A549 (cell line): ENCODE measurements at regions not wholly inside any gene's neighbourhood (a gene's known extent, or its start where the extent isn't known, plus 50 kb on each side); places are given as distances from the start of the nearest gene placed in this dataset.

ENCODE experiments used
- CEBPB ChIP-seq, 2 experiments: fragments of >200 bp in 1 of 2; sonication (Bioruptor Twin) in 1 of 2; formaldehyde crosslinking in 1 of 2; IDR thresholded peaks; 2 replicates each; pipeline ENCODE4 v1.6.1; 2012 to 2016
- EP300 ChIP-seq, 2 experiments: fragments of >200 bp; sonication (Bioruptor Twin); formaldehyde crosslinking; IDR thresholded peaks; 2 replicates in 1 of 2; 3 replicates in 1 of 2; pipeline ENCODE4 v1.6.1; 2016 to 2017
- HOXA7 ChIP-seq: fragments of 250-450 bp; sonication (Bioruptor Pico); IDR thresholded peaks from 2 replicates; pipeline ENCODE4 v1.5.0; 2020; ENCODE audit warnings: mild to moderate bottlenecking, moderate library complexity
- JUNB ChIP-seq: fragments of >200 bp; sonication (Bioruptor Twin); formaldehyde crosslinking; IDR thresholded peaks from 2 replicates; pipeline ENCODE4 v1.6.1; 2016
- MAFK ChIP-seq: fragments of 450-650 bp; IDR thresholded peaks from 2 replicates; pipeline ENCODE4 v1.6.1; 2014; ENCODE audit not compliant: partially characterized antibody
- NFE2L2 ChIP-seq: fragments of 150-350 bp; conservative IDR thresholded peaks from 2 replicates; pipeline ENCODE4 v1.6.1; 2014; ENCODE audit warnings: low read length
- NR3C1 ChIP-seq: fragments of >200 bp; sonication (Bioruptor Twin); formaldehyde crosslinking; IDR thresholded peaks from 3 replicates; pipeline ENCODE4 v1.6.1; 2017
- POLR2A ChIP-seq: IDR thresholded peaks from 2 replicates; pipeline ENCODE4 v1.6.1; 2012; ENCODE audit warnings: mild to moderate bottlenecking, low read length
- ZSCAN20 ChIP-seq: fragments of 250-450 bp; sonication (Bioruptor Pico); IDR thresholded peaks from 2 replicates; pipeline ENCODE4 v1.8.0; 2022; ENCODE audit warnings: mild to moderate bottlenecking, moderate library complexity
- TF ChIP-seq, protein P1 (sequence below): fragments of >200 bp; sonication (Bioruptor Twin); formaldehyde crosslinking; IDR thresholded peaks from 3 replicates; pipeline ENCODE4 v1.5.1; 2016
- TF ChIP-seq, protein P2 (sequence below): IDR thresholded peaks from 2 replicates; pipeline ENCODE4 v1.6.1; 2012
- TF ChIP-seq, protein P3 (sequence below): fragments of 200-600 bp; sonication (generic); IDR thresholded peaks from 2 replicates; pipeline ENCODE4 v1.6.1; 2016; ENCODE audit warnings: antibody characterized with exemption, mild to moderate bottlenecking, moderate library complexity

DNA sequence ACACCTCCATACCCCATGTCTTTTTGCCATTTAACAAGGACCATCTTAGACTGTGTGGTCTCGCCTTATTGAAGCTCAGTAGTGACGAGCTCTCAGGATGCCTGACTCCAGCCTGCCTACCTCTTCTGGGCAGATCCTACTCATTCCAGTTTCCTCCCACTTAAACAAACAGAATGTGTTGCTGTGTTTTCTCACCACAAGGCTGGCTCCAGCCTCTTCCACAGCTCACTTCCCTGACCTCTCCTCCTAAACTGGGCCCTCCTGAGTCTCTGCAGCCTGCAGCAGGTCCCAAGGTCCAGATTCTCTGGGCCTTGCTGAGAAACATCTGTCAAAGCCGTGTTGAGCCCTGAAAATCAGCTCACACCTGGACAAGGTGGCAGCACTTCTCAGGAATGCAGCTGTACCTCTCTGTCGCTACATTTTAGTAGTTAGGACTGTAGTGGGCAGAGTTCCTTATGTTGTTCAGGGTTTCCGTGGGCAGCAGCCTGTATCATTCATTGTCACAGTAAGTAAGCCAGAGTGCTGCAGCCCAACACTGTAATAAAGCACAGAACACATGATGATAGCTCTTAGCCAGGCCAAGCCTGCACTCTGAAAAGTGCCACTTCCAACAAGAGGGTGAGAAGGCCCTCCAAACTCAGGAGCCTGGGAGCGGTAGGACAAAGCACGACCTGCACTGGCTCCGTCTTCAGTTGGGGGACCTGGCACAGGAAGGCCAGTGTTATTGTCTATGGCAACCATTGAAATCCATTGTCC, 68.5 kb downstream of the NKX2-1 start:
- no peak for TF ChIP-seq EP300 (IDR thresholded peaks at IDR 0.05)
- no peak for TF ChIP-seq MAFK
- TF ChIP-seq, protein P1, sequence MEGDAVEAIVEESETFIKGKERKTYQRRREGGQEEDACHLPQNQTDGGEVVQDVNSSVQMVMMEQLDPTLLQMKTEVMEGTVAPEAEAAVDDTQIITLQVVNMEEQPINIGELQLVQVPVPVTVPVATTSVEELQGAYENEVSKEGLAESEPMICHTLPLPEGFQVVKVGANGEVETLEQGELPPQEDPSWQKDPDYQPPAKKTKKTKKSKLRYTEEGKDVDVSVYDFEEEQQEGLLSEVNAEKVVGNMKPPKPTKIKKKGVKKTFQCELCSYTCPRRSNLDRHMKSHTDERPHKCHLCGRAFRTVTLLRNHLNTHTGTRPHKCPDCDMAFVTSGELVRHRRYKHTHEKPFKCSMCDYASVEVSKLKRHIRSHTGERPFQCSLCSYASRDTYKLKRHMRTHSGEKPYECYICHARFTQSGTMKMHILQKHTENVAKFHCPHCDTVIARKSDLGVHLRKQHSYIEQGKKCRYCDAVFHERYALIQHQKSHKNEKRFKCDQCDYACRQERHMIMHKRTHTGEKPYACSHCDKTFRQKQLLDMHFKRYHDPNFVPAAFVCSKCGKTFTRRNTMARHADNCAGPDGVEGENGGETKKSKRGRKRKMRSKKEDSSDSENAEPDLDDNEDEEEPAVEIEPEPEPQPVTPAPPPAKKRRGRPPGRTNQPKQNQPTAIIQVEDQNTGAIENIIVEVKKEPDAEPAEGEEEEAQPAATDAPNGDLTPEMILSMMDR = no peak
- no peak for TF ChIP-seq ZSCAN20 (CRISPR knock-in tag)
- no peak for TF ChIP-seq NR3C1
- TF ChIP-seq JUNB = no peak
- TF ChIP-seq HOXA7 (CRISPR knock-in tag) = no peak
- no peak for TF ChIP-seq POLR2A
- TF ChIP-seq, protein P2, sequence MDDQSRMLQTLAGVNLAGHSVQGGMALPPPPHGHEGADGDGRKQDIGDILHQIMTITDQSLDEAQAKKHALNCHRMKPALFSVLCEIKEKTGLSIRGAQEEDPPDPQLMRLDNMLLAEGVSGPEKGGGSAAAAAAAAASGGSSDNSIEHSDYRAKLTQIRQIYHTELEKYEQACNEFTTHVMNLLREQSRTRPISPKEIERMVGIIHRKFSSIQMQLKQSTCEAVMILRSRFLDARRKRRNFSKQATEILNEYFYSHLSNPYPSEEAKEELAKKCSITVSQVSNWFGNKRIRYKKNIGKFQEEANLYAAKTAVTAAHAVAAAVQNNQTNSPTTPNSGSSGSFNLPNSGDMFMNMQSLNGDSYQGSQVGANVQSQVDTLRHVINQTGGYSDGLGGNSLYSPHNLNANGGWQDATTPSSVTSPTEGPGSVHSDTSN = no peak
- TF ChIP-seq NFE2L2 = no peak
- TF ChIP-seq CEBPB (IDR thresholded peaks at IDR 0.05) = no peak
- TF ChIP-seq, protein P3, sequence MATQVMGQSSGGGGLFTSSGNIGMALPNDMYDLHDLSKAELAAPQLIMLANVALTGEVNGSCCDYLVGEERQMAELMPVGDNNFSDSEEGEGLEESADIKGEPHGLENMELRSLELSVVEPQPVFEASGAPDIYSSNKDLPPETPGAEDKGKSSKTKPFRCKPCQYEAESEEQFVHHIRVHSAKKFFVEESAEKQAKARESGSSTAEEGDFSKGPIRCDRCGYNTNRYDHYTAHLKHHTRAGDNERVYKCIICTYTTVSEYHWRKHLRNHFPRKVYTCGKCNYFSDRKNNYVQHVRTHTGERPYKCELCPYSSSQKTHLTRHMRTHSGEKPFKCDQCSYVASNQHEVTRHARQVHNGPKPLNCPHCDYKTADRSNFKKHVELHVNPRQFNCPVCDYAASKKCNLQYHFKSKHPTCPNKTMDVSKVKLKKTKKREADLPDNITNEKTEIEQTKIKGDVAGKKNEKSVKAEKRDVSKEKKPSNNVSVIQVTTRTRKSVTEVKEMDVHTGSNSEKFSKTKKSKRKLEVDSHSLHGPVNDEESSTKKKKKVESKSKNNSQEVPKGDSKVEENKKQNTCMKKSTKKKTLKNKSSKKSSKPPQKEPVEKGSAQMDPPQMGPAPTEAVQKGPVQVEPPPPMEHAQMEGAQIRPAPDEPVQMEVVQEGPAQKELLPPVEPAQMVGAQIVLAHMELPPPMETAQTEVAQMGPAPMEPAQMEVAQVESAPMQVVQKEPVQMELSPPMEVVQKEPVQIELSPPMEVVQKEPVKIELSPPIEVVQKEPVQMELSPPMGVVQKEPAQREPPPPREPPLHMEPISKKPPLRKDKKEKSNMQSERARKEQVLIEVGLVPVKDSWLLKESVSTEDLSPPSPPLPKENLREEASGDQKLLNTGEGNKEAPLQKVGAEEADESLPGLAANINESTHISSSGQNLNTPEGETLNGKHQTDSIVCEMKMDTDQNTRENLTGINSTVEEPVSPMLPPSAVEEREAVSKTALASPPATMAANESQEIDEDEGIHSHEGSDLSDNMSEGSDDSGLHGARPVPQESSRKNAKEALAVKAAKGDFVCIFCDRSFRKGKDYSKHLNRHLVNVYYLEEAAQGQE = no peak
